ENCODE measurements at regions not wholly inside any gene's neighbourhood (a gene's known extent, or its start where the extent isn't known, plus 50 kb on each side); places are given as distances from the start of the nearest gene placed in this dataset.
A peak's percentile ranks its signal among the peaks of the same experiment; 100 is the strongest.

DNA sequence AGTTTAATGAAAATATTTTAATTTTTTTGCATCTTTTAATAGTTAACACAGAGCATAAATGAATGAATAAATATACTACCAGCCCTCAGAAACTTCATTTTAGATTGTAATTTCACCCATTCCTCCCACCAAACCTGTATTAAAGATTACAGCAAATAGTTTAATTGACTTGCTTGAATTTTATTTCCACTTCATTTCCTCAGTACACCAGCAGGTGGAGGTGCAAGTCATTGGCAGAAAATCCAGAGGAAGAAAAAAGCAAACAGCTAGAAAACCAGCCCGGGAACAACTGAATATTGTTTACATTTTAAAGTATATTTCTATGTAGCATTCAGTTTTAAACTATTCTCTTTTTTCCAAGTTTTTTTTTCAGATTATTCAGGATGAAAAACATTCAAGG, 177.8 kb downstream of the OLFM4 start:
- DNase-seq: no peak

DNA sequence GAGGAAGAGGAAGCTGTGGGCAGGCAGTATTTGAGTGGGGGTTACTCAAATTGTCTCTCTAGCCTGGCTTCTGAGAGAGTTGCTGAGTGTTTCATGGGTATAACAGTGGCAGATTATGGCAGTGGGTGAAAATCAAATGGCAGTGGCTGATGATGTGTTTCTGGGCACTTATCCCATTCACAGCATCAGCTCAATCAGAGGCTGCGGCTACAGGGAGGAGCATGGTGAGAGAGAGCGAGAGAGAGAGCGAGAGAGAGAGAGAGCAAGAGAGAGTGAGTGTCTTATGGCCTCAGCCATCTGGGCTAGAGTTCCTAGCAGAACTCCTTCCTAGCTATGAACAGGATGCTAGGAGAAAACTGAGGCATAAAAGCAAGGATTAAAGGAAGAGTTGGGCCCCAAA, 178.9 kb downstream of the OLFM4 start:
- DNase-seq: no peak

DNA sequence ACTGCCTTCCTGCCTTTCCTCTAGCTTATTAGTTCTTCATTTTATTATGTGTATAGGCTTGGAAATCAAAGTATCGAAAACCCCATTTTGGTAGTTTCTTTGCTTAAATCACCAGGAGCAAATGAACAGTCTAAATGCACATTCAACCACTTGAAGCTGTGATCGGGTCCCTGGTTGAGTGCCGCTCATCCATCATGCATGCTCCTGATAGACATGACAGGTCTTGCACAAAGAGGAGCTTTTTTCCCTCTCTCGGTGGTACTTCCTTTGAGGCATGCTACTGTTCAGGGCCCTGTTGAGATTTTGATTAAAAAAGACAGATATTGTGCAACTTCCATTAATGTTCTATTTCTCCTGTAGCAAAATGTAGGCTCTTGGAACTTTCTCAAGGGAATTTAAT, 185.8 kb downstream of the OLFM4 start:
- DNase-seq: no peak

DNA sequence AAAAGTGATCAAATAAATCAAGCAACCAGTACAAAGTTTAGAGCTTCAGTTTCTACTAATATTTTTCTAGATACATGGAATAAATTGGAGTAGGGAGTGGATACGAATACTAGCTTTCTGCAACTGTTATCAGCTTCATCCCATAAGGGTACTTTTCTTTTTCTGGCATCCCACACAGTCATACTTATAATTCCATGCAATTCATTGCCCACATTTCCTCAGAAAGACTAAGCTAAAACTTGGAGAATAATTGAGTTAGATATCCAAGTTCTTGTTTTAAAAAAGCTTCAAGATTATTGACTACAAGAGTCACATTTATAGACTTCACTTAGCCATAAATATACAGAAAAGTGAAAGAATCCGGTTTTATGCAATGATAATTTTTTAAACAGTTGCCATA, 186.9 kb downstream of the OLFM4 start:
- DNase-seq: no peak

DNA sequence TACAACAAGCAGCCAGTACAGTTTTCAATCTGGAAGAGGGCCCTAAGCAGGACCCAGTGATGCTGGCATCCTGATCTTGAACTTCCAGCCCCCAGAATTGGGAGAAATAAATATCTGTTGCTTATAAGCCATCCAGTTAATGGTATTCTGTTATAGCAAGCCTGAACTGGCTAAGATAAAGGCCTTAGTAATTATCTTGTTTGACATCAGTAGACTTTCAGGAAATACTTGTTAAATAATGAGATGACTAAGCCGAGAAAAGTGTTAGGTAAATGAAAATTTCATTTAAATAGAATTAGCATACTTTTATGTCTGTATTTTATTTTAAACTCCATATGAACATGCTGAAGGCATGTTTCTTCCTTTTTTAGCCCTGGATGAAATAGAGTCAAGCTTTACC, 188.2 kb downstream of the OLFM4 start:
- no peak for DNase-seq

DNA sequence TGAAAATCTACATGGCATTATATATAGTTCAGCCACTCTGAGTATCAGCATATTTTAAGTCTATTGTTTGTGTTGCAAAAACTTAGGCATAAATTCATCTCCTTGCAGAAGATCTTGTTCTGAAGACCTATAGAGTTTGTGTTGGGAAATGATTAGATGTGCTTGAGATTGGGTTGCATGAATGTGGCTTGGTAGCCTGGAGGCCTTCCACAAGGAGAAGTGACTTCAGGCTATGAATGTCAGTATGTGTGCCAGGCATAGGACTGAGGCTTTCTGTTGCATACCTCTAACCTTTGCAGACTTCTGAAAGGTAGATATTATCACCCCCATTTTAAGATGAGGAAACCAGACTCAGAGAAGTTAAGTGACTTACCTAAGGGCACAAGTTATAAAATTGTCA, 188.6 kb downstream of the OLFM4 start:
- no peak for DNase-seq

DNA sequence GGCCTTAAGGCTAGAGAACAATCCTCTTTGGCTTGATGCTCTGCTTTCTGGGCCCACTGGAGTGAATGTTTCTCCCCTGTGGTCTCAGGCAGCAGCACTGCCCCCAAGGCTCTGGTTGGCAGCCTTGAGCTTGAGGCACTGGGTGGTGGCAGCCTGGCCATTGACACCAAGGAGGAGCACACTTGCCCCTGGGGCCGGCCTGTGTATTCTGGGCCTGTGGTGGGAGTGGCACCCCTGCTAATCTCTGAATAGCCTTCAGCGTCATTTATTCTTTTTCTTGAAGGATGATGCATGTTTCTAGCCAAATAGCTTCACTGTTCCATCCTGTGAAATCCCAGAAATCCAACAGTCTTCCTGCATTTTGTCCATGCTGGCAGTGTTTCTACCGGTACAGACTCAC, 191.4 kb downstream of the OLFM4 start:
- DNase-seq: no peak

DNA sequence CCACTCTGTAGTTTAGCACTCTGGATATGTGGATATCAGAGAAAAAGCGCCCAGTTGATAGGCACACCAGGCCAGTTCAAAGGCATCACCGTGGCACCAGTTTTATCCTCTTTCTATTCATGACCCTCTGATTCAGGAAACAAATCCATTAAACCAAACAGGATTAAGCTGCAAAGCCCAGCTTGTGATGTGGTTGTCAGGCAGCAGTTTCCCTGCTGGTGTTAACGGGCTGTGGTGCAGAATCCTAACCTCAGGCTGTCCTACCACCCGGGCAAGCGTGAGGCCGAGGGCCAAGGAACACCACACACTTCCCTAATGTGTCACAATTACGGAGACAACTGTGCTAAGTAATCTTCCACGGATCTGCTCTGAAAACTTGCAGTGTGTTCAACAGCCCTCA, 209.1 kb downstream of the OLFM4 start:
- DNase-seq: no peak

DNA sequence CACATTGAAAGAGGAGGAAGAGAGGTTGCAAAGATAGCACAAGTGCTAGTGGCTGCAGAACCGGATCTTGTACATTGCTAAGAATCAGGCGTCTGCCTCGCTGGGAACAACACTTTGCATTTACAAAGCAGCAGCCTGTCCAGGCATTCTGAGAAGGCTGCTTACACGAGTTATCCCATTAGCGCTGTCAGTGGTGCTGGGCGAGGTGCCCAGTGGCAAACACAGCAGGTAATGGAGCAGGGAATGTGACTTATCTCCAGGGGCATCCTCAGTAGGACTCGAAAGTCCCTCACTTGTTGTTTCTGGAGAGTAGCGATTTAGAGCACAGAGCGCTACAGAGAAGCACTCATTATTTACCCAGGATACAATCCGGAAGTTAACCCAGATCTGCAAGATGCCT, 209.6 kb downstream of the OLFM4 start:
- no peak for DNase-seq

DNA sequence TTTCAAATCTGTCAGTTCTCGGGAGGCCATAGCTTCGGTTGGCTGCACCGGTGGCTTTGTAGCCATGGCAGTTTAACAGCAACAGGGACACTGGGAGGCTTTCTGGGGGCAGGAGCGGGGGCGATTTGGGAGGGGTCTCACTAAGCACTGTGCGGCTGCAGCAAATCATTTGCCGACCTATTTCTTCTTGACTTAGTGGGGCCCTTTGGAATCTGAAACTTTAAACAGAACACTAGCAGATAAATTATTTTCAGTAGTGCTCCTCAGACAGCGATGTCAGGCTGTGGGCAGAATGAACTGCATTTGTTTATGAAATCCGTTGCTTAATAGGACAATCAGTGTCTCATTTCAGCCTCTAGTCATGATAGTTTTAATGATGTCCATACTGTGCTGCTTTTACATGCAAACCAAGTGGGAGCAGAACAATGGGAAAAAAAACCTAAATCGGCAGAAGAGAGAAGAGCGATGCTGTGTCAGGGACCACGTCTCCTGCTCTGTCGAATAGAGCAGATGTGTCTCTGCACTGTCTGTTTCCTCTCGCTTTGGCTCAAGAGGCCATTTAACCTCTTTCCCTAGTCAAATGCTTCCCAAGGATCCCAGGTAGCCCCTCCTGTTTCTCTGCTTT, 211.9 kb downstream of the OLFM4 start:
- no peak for DNase-seq

DNA sequence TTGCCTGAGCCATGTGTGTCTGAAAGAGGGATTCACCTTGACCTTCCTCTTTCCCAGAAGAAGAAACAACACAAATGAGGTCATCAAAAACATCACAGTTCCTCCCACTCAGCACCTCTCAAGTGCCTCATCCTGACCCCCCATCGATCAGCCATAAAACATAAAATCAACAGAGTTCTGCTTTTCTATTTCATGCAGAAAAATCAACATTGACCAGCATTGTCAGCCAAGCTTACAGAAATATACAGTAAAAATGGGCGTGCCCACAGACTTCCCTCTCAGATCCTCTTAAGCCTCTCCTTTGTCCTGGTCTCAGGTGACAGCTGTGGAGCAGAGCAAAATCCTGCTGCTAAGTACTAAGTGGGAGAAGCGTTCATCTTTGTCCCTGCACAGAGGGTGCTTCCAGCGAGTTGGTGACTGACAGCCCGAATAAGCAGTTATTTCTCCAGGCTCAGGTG, 213.3 kb downstream of the OLFM4 start:
- DNase-seq: no peak

DNA sequence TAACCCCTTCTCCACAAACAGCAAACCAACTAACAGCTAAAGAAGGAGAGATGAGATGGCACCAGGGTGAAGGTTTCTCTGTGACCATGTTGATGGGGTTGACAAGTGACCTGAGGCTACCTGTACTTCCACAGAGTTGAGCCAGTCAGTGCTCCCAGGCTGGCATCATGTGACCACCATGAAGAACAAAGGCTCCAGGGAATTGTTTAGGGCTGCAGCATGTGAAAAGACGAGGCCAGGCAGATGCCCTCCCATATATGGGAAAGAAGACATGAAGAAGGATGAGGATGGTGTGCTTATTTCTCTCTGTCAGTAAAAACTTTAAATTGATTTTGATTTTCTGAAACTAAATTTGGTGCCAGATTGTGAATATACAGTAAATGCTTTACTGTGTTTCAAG, 220.6 kb downstream of the OLFM4 start:
- no peak for DNase-seq

DNA sequence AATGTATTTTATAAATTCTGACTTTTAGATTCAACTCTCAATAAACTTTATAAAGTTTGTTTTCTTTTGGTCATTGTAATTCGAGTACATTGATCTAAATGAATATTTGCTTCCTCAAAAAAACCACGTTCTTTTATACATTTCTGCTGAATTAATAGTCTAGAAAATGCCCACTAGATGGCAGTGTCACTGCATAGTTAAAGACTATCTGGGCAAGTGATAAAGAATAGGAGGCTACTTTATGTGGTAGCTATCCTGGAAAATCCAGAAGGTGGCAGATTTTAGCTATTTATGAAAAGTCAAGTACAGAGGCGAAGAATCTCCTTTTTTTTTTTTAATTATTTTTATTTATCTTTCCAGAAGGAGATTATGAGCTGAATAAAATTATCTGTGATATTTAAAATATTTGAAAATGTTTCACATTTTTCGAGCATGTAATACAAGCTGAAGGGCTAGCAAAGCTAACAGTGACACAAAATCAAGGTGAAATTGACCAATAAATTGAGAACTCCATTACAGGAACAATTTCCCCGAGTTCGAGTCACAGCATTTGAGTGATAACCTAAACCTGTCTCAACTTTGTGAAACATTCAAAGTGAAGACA, 221.8 kb downstream of the OLFM4 start:
- peak in 1 of 2 donors; percentile 29 for DNase-seq

DNA sequence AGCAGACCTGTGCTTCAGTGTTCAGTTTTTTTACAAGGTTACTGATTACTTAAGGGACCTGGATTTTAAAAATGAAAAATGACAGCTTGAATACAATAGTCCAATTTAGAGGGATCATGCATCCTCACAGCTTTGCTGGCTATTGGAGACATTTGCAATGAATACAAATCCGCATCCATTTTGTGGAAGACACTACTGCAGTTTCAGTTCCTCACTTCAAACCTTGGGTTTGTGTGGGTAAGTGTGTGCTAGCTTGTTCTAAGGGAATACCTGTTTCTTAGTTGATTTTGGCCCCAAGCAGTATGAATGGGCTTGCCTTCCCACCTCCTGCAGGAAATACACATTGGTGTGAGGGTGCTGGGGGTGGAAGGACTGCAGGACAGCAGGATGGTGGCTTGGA, 222.4 kb downstream of the OLFM4 start:
- DNase-seq: no peak

DNA sequence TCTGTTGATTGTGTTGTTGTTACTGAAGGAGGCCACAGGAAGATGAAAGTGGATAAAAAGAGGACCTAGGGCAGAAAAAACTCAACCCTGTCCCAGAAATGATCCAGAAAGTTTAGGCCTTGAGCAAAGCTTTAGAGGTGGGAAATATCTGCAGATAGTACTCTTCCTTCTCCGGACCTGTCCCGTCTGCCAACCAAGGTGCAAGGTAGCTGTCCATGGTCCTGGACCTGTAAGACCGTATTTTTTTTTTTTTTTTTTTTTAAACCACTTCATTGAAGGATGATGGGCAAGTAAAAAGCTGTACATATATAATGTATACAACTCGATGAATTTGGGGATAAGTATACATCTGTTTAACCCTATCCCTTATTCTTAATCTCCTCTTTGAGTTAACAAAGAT, 225.9 kb downstream of the OLFM4 start:
- no peak for DNase-seq

DNA sequence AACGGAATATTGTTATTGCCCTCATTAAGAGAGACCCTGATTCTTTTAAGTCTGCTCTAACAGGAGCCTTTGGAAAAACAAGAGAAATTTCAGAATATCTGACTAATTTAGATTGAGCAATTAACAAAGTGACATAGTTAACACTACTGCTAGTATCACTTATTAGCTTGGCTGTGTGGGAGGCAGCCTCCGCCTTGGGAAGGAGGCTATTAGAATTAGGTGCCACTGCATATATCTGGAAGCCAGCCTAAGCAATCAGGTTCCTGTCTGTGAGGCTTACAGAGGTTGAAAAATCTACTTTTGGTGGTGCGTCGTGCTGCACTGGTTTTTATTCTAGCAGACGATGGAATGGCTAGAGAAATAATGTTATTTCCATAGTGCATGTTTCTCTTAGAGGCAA, 227.2 kb downstream of the OLFM4 start:
- no peak for DNase-seq

DNA sequence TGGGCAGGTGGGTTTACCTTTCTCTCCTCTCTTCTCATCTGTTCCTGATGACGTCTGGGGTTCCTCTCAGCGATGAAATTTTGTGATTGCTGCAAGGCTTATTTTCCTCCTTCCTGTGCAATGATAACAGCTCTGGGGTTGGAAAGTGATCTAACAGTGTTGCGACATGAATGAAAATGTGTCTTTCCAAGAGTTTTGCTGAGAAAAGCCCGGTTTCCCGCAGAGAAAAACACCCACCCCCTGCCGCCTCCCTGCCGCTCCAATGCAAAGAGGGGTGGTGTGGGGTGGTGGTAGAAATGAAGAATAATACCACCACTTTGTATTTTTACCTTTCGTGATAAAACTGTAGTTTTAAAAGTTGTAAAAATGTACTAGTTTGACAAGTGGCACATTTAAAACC, 232.0 kb downstream of the OLFM4 start:
- DNase-seq: no peak

DNA sequence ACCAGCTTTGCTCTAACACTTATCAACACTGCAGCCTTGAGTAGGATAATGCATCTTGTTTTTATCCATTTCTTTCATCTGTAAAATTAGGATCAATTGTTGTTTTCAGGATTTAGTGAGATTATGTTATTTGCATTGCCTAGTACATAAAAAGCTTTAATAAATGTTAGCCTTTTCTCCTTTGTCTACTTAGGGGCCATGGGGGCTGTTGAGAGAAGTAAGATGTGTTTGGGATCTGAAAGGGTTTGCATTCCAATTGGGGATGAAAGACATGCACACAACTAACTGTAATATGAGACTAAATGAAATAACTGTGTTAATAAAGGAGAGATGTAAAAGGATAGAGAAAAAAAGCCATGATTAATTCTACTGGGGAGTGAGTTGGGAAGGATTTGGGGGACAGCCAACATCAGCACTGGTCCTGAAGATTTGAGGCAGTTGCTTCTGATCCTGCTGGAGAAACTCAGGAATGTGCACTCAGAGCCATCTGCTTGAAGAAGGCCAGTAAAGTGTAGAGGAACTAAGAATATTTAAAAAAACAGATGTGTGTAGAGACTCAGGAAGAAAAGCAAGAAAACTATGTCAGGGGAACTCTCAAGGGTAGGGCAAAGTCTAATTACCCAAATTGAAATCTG, 236.3 kb downstream of the OLFM4 start:
- no peak for DNase-seq

DNA sequence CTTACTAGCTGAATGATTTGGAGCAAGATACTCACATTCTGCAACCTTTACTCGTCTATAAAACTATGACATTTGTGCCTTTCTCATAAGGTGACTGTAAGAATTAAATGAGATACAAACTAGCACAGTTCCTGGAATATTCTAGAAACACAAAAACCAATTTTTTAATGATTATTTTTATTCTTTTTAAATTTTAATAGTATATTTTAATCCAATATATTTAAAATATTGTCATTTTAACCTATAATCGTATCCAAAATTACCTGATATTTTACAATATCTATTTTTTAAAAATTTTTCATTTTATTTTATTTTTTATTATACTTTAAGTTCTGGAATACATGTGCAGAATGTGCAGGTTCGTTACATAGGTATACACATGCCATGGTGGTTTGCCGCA, 238.1 kb downstream of the OLFM4 start:
- DNase-seq: no peak

DNA sequence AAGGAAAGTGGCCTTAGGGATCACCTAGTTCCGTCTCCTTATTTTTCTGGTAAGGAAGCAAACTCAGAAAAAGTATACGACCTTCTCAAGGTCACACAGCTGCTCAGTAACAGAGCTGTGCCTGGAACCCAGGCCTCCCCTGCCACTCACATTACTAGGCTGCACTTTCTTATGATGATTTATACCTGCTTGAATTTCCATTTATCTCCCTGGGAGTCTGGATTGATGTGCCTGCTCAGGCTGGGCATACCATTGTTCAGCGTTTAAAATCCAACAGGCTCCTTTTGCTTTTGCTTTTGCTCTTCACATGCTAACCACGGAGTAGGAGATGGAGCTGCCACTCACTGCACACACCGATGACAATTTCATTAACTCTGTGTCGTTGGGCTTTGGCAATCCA, 241.0 kb downstream of the OLFM4 start:
- DNase-seq: no peak

DNA sequence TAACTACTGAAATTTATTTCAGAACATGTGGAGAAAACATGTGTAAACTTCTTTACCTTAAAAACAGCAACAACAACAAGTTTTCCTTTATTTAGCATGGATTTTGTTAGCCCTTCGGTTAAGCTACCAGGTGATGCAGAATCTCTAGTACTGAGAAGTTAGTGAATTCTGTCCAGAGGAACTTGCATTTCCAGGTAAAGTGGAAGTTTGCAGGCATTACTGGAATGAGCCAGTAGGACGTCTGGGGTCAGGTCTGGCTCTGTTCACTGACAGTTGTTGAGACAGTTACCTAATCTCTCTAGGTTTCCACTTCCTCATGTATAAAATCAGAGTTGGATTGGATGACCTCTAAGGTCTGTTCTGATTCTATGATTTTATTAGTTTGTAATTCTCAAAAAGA, 244.3 kb downstream of the OLFM4 start:
- no peak for DNase-seq

DNA sequence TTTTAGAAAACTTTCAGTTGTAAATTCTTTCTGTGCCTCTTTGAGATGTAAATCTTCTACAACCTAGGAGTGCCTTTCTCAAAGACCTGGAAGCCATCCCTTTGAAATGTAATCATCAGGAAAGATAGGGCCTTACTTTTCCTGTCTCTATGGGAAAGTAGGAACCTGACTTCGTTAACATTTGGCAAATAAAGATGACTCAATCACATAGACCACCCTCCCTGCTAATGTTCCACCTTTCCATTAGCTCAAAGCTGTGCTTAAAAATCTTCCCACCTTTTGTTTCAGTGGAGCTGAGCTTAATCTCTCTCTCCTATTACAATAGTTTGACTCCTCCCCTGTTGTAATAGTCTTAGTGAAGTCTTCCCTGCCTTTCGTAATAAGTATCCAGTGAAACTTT, 247.7 kb downstream of the OLFM4 start:
- no peak for DNase-seq

DNA sequence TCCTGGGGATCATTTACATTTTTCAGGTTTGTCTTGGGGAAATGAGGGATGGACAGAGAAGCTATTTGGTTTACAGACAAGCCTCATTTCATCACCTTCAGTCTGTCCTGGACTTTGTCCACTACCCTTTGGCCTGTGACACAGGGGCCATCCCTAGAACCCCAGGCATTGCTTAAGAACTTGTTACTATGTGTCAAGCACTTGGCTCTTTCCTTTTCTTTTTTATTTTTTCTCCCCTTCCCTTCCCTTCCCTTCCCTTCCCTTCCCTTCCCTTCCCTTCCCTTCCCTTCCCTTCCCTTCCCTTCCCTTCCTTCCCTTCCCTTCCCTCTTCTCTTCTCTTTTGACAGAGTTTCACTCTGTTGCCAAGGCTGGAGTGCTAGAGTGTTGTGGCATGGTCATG, 253.1 kb downstream of the OLFM4 start:
- no peak for DNase-seq

DNA sequence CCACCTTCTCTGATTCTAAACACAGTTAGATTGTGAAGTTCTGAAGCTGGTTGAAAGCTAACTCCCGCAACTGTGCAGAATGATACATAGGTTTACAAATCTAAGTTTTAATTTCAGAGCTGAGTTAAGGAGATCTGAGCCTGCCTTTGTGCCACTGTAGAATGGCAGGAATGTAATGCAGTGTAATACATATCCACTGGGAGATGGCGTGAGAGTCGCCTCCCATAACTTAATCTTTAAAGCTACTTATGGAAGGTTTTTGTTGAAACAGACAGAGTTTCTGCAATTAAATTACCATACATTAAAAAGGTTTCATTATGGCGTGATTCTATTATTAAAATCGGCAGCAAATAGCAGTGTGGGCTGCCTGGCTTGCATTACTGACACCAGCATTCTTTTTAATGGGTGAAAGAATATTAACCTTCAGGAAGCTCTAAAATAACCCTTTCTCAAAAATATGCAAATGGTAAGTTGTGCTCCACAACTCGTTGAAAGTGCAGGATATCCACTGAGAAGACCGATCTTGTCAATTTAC, 257.4 kb downstream of the OLFM4 start:
- DNase-seq: no peak

DNA sequence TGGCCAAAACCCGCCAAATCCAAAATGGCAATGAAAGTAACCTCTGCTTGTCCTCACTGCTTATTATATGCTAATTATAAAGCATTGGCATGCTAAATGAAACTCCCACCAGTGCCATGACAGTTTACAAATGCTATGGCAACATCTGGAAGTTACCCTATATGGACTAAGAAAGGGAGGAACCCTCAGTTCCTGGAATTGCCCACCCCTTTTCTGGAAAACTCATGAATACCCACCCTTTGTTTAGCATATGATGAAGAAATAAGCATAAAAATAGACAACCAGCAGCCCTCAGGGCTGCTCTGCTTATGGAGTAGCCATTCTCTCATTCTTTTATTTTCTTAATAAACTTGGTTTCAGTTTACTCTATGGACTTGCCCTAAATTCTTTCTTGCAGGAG, 269.8 kb downstream of the OLFM4 start:
- DNase-seq: no peak

Measured in CD4-positive, alpha-beta T cell treated with Interleukin-4 for 1 hour (primary cell).